GM21367 (cell line): ENCODE measurements at regions not wholly inside any gene's neighbourhood (a gene's known extent, or its start where the extent isn't known, plus 50 kb on each side); places are given as distances from the start of the nearest gene placed in this dataset.
"Not testable (repeated sequence)": the region's sequence is repeated elsewhere in the genome, so short reads cannot be mapped to it uniquely, and the experiment has no call there.

Source experiments
- ATAC-seq: cut with Tn5 transposase; IDR thresholded peaks from one replicate; pipeline ENCODE4 v1.9.1; 2021; ENCODE audit not compliant: unreplicated experiment

GRCh38 chr14:45868377-45868776 lies 615.4 kb upstream of the MIS18BP1 start:
- peak; percentile 69 for ATAC-seq

GRCh38 chr14:45867046-45867894 lies 614.3 kb upstream of the MIS18BP1 start:
- ATAC-seq, result peak; percentile 46

DNA sequence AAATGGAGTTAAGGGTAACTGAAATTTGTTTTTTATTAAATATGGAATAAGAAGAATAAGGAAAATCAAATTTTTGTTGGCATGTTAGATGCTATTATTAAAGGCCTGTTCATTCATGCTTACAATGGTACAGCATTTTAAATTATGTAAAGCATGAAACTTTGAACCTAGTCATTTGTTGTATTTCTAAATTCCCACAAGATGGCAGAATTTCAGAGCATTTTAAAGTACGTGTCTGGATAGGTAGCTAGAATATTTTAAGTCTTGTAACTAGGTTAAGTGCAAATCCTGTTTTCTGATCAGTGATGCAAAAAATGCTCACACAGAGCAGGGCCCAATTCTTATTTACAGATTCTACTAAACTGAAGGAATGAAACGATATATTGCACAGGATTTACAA lies 585.6 kb upstream of the MIS18BP1 start:
- ATAC-seq, result no peak

DNA sequence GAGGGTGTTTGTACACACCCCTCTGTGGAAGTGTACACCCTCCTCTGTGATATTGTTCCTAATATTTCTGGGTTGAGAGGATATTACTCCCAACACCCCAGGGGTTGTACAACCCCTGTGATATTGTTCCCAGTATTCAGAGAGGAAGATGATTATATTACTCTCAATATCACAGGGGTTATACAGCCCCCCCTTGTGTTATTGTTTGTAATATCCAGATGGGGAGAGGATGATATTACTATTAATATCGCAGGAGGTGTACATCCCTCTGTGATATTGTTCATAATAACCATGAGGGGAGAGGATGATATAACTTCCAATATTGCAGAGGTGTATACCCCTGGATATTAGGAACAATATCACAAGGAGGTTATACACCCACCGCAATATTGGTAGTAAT lies 566.1 kb upstream of the MIS18BP1 start:
- no peak for ATAC-seq

DNA sequence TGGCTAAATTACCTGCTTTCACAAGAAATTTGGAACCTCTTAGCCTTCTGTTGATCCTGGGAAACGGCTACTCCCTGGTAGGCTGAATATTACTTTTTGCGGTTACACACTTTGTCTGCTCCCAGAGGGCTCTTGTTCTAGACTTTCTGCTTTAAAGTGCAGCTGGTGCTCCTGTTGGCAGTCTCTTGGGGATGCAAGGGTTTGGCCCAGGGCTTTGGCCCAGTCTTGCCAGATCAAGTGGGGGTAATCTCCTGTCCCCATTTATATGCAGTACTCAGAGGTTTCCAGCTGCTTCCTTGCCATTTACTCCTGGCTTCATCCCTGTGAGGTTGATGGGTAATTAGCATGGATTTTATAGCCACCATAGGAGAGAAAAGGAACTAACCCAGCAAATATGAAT lies 558.2 kb upstream of the MIS18BP1 start:
- no peak for ATAC-seq

DNA sequence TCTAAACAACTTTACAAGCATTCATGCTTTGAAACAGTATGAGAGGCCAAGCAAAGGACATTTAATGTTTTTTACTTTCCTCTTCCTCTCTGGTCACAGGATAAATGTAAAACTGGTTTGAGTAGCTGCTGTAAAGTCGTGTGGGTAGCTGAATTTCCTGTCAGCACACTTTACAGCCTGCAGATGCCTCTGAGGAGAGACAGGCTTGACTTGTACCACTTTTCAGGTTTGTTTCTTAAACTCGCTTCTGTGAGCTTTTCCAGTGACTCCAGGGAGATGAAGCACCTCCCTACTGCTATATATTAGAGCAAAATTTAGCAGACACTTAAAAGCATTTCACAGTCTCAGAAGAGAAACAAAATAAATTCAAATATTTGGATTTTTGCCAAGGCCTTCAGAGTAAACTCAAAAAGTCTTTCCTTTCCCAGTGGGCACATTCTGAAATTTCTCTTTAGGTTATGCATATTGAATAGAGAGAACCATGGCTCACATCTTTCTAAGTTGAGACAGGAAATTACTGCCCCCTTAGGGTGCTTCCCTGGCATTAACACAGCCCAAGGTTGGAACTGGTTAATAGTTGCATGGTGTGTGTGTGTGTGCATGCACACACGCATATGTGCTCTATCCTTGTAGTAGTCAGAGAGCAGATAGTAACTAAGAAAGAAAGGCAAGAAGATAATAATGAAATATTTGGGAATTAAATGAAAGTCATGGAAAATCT lies 557.3 kb upstream of the MIS18BP1 start:
- ATAC-seq, result no peak

- no peak for ATAC-seq
Measured at GRCh38 chr14:45807178-45807899, 554.3 kb upstream of the MIS18BP1 start.

GRCh38 chr14:45799511-45799910 lies 546.5 kb upstream of the MIS18BP1 start:
- ATAC-seq, result no peak

DNA sequence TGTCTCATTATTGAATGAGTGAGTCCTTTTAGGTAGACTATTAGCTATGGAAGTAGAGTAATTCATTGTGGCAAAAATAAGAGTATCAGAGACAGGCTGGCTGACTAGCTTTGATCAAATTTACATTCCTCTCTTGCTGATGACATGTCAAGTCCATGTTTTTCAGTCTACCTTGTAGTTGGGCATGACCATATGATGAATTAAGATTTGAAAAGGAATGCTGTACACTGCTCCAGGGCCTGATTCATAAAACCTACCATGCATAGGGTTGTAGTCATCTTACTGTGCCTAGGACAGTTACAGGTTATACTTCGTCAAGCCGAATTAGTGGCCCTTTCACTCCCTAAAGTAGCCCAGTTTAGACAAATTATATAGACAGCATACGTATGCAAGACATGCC lies 545.7 kb upstream of the MIS18BP1 start:
- ATAC-seq, result no peak

DNA sequence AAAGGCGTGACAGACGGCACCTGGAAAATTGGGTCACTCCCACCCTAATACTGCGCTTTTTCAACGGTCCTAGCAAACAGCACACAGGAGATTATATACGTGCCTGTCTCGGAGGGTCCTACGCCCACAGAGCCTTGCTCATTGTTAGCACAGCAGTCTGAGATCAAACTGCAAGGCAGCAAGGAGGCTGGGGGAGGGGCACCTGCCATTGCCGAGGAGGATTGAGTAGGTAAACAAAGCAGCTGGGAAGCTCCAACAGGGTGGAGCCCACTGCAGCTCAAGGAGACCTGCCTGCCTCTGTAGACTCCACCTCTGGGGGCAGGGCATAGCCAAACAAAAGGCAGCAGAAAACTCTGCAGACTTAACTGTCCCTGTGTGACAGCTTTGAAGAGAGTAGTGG lies 543.0 kb upstream of the MIS18BP1 start:
- ATAC-seq, result not testable (repeated sequence)

- no peak for ATAC-seq
Measured at GRCh38 chr14:45793081-45793480, 540.1 kb upstream of the MIS18BP1 start.

GRCh38 chr14:45790293-45790692 lies 537.3 kb upstream of the MIS18BP1 start:
- no peak for ATAC-seq

GRCh38 chr14:45787167-45787566 lies 534.2 kb upstream of the MIS18BP1 start:
- no peak for ATAC-seq

DNA sequence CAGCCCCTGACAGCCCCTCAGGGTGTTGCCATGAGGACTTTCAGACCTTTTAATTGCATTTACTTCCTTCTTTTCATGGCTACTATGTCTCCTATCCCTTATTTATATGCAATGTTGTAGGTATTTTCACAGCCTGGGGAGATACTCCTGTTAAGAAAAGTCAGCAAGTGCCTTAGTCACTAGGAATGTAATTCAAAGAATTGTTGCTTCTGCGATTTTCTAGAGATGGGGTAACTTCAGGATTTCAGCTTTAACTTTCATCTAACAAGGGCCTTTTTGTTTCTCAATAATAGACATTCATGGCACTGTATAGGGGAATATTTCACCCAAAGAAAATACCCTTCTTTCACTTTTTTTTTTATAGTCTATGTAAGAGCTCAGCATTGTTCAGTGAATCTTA lies 533.3 kb upstream of the MIS18BP1 start:
- ATAC-seq, result no peak

DNA sequence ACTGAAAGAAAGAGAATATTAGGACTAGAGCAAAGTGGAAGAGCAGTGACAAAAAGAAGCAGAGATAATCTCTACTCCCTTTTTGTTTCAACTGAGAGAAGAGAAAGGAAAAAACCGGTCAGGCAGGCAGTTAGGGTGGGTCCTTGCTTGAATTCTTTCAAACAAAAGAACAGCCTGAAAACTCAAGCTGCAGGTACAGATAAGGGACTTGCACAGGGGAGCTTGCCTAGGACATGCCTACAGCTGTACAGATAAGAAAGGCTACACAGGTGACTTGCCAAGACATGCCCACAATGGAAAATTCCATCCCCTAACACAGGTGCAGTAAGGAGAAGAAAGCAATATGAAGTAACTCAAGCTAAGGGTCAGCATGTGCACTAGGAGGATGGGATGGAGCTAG lies 532.2 kb upstream of the MIS18BP1 start:
- no peak for ATAC-seq

DNA sequence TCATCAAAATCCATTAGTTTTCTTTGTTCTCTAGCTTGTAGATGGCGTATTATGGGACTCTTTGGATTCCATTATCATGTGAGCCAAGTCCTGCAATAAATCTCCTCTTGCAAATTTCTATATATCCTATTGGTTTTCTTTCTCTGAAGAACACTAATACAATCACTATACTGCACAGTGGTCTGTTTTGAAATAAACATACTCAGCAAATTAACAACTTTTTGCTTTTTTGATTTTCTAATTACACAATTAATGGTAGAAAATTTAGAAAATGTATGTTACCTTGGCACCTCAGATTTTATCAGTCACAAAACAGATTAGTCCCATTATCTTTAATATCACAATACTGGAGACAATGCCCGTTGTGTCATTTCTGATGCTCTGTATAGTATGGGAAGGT lies 513.2 kb upstream of the MIS18BP1 start:
- ATAC-seq, result no peak

GRCh38 chr14:45757655-45758054 lies 504.7 kb upstream of the MIS18BP1 start:
- no peak for ATAC-seq

GRCh38 chr14:45756412-45756811 lies 503.4 kb upstream of the MIS18BP1 start:
- ATAC-seq, result not testable (repeated sequence)

GRCh38 chr14:45743884-45744283 lies 490.9 kb upstream of the MIS18BP1 start:
- no peak for ATAC-seq

GRCh38 chr14:45742187-45742586 lies 489.2 kb upstream of the MIS18BP1 start:
- no peak for ATAC-seq

GRCh38 chr14:45728434-45729225 lies 475.6 kb upstream of the MIS18BP1 start:
- no peak for ATAC-seq
